RWPE1 (cell line): ENCODE measurements at regions not wholly inside any gene's neighbourhood (a gene's known extent, or its start where the extent isn't known, plus 50 kb on each side); places are given as distances from the start of the nearest gene placed in this dataset.
A peak's percentile ranks its signal among the peaks of the same experiment; 100 is the strongest.
"Not testable (repeated sequence)": the region's sequence is repeated elsewhere in the genome, so short reads cannot be mapped to it uniquely, and the experiment has no call there.

Source experiments
- CTCF ChIA-PET: fragments of 350-600 bp; sonication (Branson Sonifier 250); formaldehyde crosslinking; extraction: SDS; loops from one replicate; lab custom pipeline; 2021; lab: Yijun Ruan, JAX
- POLR2A ChIA-PET: fragments of 400-600 bp; formaldehyde crosslinking; extraction: SDS; loops from one replicate; lab custom pipeline; 2020; ENCODE audit warnings: antibody characterized with exemption; ENCODE audit not compliant: low non-redundant PET; lab: Yijun Ruan, JAX
- DNase-seq: peaks from one replicate; pipeline ENCODE4 v3.0.0; 2012; ENCODE audit warnings: low spot score
- H3K27ac ChIP-seq: fragments of 450-650 bp; 2 replicates; pipeline ENCODE4 v1.5.1; 2017
- CTCF ChIP-seq: fragments of 450-650 bp; conservative IDR thresholded peaks from 2 replicates; pipeline ENCODE4 v1.5.1; 2017; ENCODE audit warnings: low read depth, mild to moderate bottlenecking

DNA sequence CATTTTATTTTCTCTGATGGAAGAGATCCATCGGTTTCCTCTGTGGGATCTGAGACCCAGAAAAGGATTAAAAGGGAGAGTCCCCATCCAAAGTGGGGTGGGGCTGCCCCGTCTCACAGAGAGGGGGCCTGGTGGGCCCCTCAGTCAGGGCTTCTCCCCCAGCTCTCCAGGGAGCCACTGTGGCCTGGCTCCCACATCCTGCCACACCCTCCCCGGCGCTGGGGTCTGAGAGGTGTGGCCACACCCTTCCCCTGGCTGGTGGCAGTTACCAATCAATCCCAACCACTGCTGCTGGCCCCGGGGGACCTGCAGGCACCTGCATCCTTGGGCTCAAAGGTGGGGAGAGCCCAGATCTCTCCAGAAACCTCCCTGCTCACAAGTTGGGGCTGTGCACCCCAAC, 161.8 kb upstream of the IQSEC1 start:
- H3K27ac ChIP-seq: no peak overlapping the region
- ChIA-PET POLR2A (no interaction called here), CTCF (no interaction called here)
- no peak for TF ChIP-seq CTCF
- DNase-seq: no peak

DNA sequence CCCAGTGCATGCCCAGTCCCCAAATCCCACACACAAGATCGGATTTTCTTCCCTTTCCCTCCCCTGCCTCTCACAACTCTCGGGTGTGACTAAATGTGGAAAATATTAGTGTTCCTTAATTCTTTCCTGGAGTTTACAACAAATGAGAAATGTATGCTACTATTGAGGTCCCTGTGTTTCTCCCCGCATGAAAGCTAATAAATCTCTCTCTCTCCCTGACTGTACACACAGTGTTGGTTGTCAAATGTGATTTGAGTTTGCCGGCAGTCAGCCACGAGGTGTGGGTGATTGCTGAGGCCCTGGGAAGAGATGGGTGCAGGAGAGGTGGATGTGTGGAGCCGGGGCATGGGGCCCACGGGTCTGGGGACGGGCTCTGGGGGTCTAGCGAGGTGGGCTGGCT, 161.4 kb upstream of the IQSEC1 start:
- no peak overlapping the region for H3K27ac ChIP-seq
- POLR2A ChIA-PET: no interaction called here
- DNase-seq: no peak
- no peak for TF ChIP-seq CTCF
- CTCF ChIA-PET: no interaction called here

GRCh38 chr3:13233487-13234485, 160.6 kb upstream of the IQSEC1 start:
- DNase-seq: no peak
- no peak for TF ChIP-seq CTCF
- H3K27ac ChIP-seq: no peak overlapping the region
- ChIA-PET CTCF (no interaction called here), POLR2A (no interaction called here)

- TF ChIP-seq CTCF: no peak
- POLR2A ChIA-PET: no interaction called here
- CTCF ChIA-PET: no interaction called here
- no peak for DNase-seq
- no peak overlapping the region for H3K27ac ChIP-seq
These were observed 158.8 kb upstream of the IQSEC1 start for GRCh38 chr3:13231781-13232666.

- ChIA-PET CTCF (interaction anchor here (1.0 to 1.2 kb wide), 2 partner anchors 8 to 223 kb away, joined by 3 read pairs; no protein-coding TSS in a partner anchor), POLR2A (no interaction called here)
- DNase-seq: peak; percentile 32
- TF ChIP-seq CTCF: peak; percentile 33; the same call in 1 of the 2 replicates
- no peak overlapping the region for H3K27ac ChIP-seq
These were observed 156.2 kb upstream of the IQSEC1 start for GRCh38 chr3:13229273-13229949.

DNA sequence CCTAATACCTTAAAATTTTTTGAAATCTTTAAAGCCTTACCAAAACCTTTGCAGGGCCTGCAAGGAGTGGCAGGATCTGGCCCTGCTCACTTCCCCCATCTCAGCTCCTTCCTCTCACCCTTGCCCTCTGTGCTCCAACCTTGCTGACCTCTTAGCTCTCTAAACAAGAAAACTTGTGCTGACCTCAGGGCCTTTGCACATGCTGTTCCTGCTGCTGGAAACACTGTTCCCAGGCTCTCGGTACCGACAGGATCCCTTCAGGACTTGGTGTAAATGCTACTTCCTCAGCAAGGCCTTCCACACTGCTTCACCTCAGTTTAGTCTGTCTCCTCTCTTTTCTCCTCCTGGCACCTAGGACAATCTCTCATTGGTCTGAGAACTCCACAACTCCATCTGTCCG, 155.4 kb upstream of the IQSEC1 start:
- no peak for TF ChIP-seq CTCF
- ChIA-PET CTCF (interaction anchor here (1.2 kb wide), 1 partner anchor 9 kb away, joined by 3 read pairs; no protein-coding TSS in a partner anchor), POLR2A (no interaction called here)
- no peak for DNase-seq
- no peak overlapping the region for H3K27ac ChIP-seq

- POLR2A ChIA-PET, DNase-seq, CTCF ChIA-PET, H3K27ac ChIP-seq: not testable (repeated sequence)
These were observed 154.9 kb upstream of the IQSEC1 start for GRCh38 chr3:13228169-13228568.
